Body of pancreas (tissue), 4 donors: ENCODE measurements at regions not wholly inside any gene's neighbourhood (a gene's known extent, or its start where the extent isn't known, plus 50 kb on each side); places are given as distances from the start of the nearest gene placed in this dataset.

ENCODE experiments used
- ATAC-seq: fragments of 150-250 bp; one replicate; pipeline ENCODE4 v1.9.1; 2016
- DNase-seq, 4 donors: peaks; one replicate each; pipeline ENCODE4 v3.0.0-alpha.2; 2019
- H3K27ac ChIP-seq, 4 donors: fragments of 200-600 bp; sonication (generic); 1 replicate in 3 of 4; 2 replicates in 1 of 4; pipeline versions ENCODE4 v1.5.1 to v1.6.1; 2016 to 2019; ENCODE audit warnings: mild to moderate bottlenecking in 1 of 4, mixed read lengths in 1 of 4, moderate library complexity in 1 of 4
- H3K27me3 ChIP-seq, 2 donors: fragments of 200-600 bp; sonication (generic); one replicate each; pipeline ENCODE4 v1.6.0; 2016; ENCODE audit warnings: mild to moderate bottlenecking in 1 of 2
- H3K36me3 ChIP-seq, 2 donors: fragments of 200-600 bp; sonication (generic); replicated peaks in 1 of 2; 2 replicates each; pipeline ENCODE4 v1.5.1; 2016; ENCODE audit warnings: low read depth in 2 of 2; ENCODE audit not compliant: insufficient read depth in 1 of 2
- H3K4me1 ChIP-seq: fragments of 200-600 bp; sonication (generic); one replicate; pipeline ENCODE4 v1.6.0; 2016
- H3K4me3 ChIP-seq, 2 donors: fragments of 200-600 bp; sonication (generic); 1 replicate in 1 of 2; 2 replicates in 1 of 2; pipeline ENCODE4 v1.5.1; 2016 to 2019
- H3K9me3 ChIP-seq, 3 donors: fragments of 200-600 bp; sonication (generic); 1 replicate in 2 of 3; 2 replicates in 1 of 3; pipeline ENCODE4 v1.5.1; 2016
- CTCF ChIP-seq, 7 experiments: fragments of 450-650 bp in 4 of 7; fragments of 200-600 bp in 3 of 7; sonication (generic) in 3 of 7; IDR thresholded peaks; one replicate each; pipeline ENCODE4 v1.5.1; 2016 to 2019; ENCODE audit warnings: antibody characterized with exemption in 7 of 7
- POLR2A ChIP-seq, 3 donors: fragments of 450-650 bp; IDR thresholded peaks; one replicate each; pipeline ENCODE4 v1.6.1; 2016; ENCODE audit warnings: antibody characterized with exemption in 3 of 3, mild to moderate bottlenecking in 2 of 3
- WGBS, 2 donors: methylation state at CpG; one replicate each; pipeline ENCODE4 v1.1.5; 2017; 5-methylcytosine and 5-hydroxymethylcytosine counted together
- intact Hi-C: fragments of 100-400 bp; cut with DNase I; formaldehyde crosslinking; loops from one replicate; pipeline ENCODE4 v1.15.1; 2023

DNA sequence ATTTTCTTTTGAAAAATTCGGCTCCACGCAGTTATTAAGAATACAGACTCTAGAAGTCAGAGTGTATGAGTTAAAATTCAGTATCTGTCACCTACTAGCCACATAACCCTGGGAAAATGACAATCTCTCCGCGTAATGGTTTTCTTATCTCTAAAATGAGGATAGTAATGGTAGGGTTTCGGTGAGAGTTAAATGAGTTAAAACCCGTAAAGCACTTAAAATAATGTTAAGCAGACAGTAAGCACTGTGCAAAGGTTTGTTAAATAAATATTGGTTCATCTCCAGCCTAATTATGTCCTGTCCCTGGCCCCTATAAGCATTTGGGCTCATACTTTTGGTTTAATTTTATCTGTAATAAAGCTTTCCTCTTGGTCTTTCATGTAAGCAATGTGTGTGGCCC lies 350.8 kb upstream of the GRIA3 start:
- no peak overlapping the region for H3K27ac ChIP-seq
- no peaks in the 10 kb centered on the region for H3K9me3 ChIP-seq
- H3K27me3 ChIP-seq = no peaks in the 10 kb centered on the region
- no peaks in the 10 kb centered on the region for H3K4me1 ChIP-seq
- intact Hi-C loops = no loop called here
- DNase-seq (no peak), ATAC-seq (no peak)
- H3K4me3 ChIP-seq = no peak overlapping the region
- H3K36me3 ChIP-seq = no peaks in the 10 kb centered on the region
- TF ChIP-seq POLR2A (IDR thresholded peaks at IDR 0.05) = no peak
- TF ChIP-seq CTCF (IDR thresholded peaks at IDR 0.05) = no peak
- WGBS, 2 donors = 61% methylated on average over 6 of the region's 6 CpGs

GRCh38 chrX:122835886-122836285 lies 348.2 kb upstream of the GRIA3 start:
- TF ChIP-seq CTCF (IDR thresholded peaks at IDR 0.05) (no peak), POLR2A (IDR thresholded peaks at IDR 0.05) (no peak)
- H3K4me3 ChIP-seq = no peak overlapping the region
- WGBS, 2 donors = 20 to 36% methylated on average over 1 of the region's 1 CpG
- H3K27me3 ChIP-seq = no peaks in the 10 kb centered on the region
- H3K27ac ChIP-seq = no peak overlapping the region
- no peaks in the 10 kb centered on the region for H3K4me1 ChIP-seq
- H3K9me3 ChIP-seq = no peaks in the 10 kb centered on the region
- DNase-seq = no peak
- H3K36me3 ChIP-seq = no peaks in the 10 kb centered on the region
- intact Hi-C loops = no loop called here
- no peak for ATAC-seq

DNA sequence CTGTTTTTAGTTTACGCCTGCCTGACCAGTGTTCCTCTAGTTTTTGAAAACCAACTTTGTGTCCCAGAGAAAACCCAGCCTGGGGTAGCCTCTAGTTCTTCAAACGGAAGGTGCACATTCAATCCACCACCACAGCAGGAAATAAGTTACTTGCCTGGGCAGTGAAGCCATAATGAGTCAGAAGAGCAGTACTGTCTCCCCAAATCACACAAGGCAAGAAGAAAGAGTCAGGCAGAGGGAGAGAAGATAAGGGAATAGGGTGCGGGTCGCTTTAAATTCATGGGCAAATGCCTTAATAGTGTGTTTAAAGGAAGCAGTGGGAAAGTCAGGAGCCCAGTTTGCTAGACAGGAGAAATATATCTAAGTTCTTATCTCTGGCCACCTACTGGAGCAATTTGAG lies 333.8 kb upstream of the GRIA3 start:
- Histone ChIP-seq H3K27ac (no peak overlapping the region), H3K4me1 (no peaks in the 10 kb centered on the region), H3K27me3 (no peaks in the 10 kb centered on the region), H3K36me3 (no peaks in the 10 kb centered on the region), H3K9me3 (no peaks in the 10 kb centered on the region), H3K4me3 (no peak overlapping the region)
- 56 to 70% methylated on average over 4 of the region's 4 CpGs for WGBS, 2 donors
- intact Hi-C loops = no loop called here
- no peak for DNase-seq
- ATAC-seq = no peak
- TF ChIP-seq POLR2A (IDR thresholded peaks at IDR 0.05) (no peak), CTCF (IDR thresholded peaks at IDR 0.05) (no peak)

GRCh38 chrX:122856205-122856604 lies 327.9 kb upstream of the GRIA3 start:
- Histone ChIP-seq H3K27me3 (no peaks in the 10 kb centered on the region), H3K4me1 (no peaks in the 10 kb centered on the region), H3K36me3 (no peaks in the 10 kb centered on the region), H3K27ac (no peak overlapping the region), H3K4me3 (no peak overlapping the region), H3K9me3 (no peaks in the 10 kb centered on the region)
- intact Hi-C loops = no loop called here
- no peak for DNase-seq
- TF ChIP-seq POLR2A (IDR thresholded peaks at IDR 0.05) (no peak), CTCF (IDR thresholded peaks at IDR 0.05) (no peak)
- no peak for ATAC-seq
- WGBS, 2 donors = 17 to 25% methylated on average over 2 of the region's 2 CpGs

GRCh38 chrX:122857734-122858133 lies 326.3 kb upstream of the GRIA3 start:
- DNase-seq (no peak), ATAC-seq (no peak)
- no peak overlapping the region for H3K27ac ChIP-seq
- intact Hi-C loops = no loop called here
- no peak overlapping the region for H3K4me3 ChIP-seq
- no peaks in the 10 kb centered on the region for H3K36me3 ChIP-seq
- TF ChIP-seq POLR2A (IDR thresholded peaks at IDR 0.05) = no peak
- TF ChIP-seq CTCF (IDR thresholded peaks at IDR 0.05) = no peak
- no peaks in the 10 kb centered on the region for H3K9me3 ChIP-seq
- 41 to 49% methylated on average over 2 of the region's 2 CpGs for WGBS, 2 donors
- H3K4me1 ChIP-seq = no peaks in the 10 kb centered on the region
- no peaks in the 10 kb centered on the region for H3K27me3 ChIP-seq
